Left lung (tissue), 4 donors: ENCODE measurements at regions not wholly inside any gene's neighbourhood (a gene's known extent, or its start where the extent isn't known, plus 50 kb on each side); places are given as distances from the start of the nearest gene placed in this dataset.

Source experiments
- ATAC-seq: fragments of 200-7000 bp; cut with Tn5 transposase; one replicate; pipeline ENCODE4 v1.9.1; 2020; ENCODE audit warnings: moderate library complexity
- DNase-seq, 4 donors: peaks; one replicate each; pipeline ENCODE4 v3.0.0-alpha.2; 2013 to 2020
- H3K27ac ChIP-seq, 2 donors: fragments of 200-600 bp; sonication (generic) in 1 of 2; one replicate each; pipeline versions ENCODE4 v1.5.0 to v1.8.0; 2020 to 2021
- H3K27me3 ChIP-seq, 2 donors: fragments of 200-600 bp; sonication (generic) in 1 of 2; one replicate each; pipeline versions ENCODE4 v1.5.0 to v1.8.0; 2020 to 2021
- H3K36me3 ChIP-seq, 2 donors: fragments of 200-600 bp; sonication (generic) in 1 of 2; one replicate each; pipeline versions ENCODE4 v1.5.0 to v1.8.0; 2020 to 2021
- H3K4me1 ChIP-seq, 2 donors: fragments of 200-600 bp; one replicate each; pipeline ENCODE4 v1.8.0; 2021
- H3K4me3 ChIP-seq, 2 donors: fragments of 200-600 bp; sonication (generic) in 1 of 2; one replicate each; pipeline versions ENCODE4 v1.5.0 to v1.8.0; 2020 to 2021; ENCODE audit warnings: mild to moderate bottlenecking in 1 of 2
- H3K9me3 ChIP-seq, 2 donors: fragments of 200-600 bp; sonication (generic) in 1 of 2; one replicate each; pipeline versions ENCODE4 v1.5.0 to v1.8.0; 2020 to 2021
- intact Hi-C, 2 donors: fragments of 100-400 bp; cut with DNase I; formaldehyde crosslinking; loops; one replicate each; pipeline versions ENCODE4 v1.11.2 to v1.14.2; 2022
- TF ChIP-seq, protein P1 (sequence below), 2 donors: fragments of 200-600 bp; sonication (generic) in 1 of 2; IDR thresholded peaks; one replicate each; pipeline versions ENCODE4 v1.5.0 to v1.8.0; 2021; ENCODE audit warnings: antibody characterized with exemption in 2 of 2
- donor health status: DM: no; HTN: yes; CAD: no.
- donor health status: DM: no; HTN: no; CAD: no.

DNA sequence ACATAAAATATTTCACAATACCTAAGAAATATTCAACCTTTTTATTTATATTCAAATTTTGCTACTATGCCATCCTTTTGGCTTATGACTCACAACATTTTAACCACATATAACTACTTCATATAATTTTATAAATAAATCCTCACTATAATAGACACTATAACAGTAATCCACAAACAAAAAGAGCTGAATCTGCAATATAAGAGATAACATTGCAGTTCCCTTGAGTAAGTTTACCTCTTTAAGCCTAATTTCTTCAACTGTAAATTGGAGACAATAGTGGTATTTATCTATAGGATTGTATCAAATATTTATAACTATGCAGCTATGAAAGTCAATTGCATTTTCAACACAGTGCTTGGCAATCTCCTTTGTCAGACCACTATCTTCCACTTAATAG is 1084.5 kb downstream of the NR2F1-AS1 start:
- Histone ChIP-seq H3K36me3 (no peaks in the 10 kb centered on the region), H3K9me3 (no peaks in the 10 kb centered on the region), H3K4me3 (no peak overlapping the region), H3K27ac (no peak overlapping the region), H3K27me3 (no peaks in the 10 kb centered on the region), H3K4me1 (no peaks in the 10 kb centered on the region)
- ATAC-seq (no peak), DNase-seq (no peak)
- TF ChIP-seq, protein P1, sequence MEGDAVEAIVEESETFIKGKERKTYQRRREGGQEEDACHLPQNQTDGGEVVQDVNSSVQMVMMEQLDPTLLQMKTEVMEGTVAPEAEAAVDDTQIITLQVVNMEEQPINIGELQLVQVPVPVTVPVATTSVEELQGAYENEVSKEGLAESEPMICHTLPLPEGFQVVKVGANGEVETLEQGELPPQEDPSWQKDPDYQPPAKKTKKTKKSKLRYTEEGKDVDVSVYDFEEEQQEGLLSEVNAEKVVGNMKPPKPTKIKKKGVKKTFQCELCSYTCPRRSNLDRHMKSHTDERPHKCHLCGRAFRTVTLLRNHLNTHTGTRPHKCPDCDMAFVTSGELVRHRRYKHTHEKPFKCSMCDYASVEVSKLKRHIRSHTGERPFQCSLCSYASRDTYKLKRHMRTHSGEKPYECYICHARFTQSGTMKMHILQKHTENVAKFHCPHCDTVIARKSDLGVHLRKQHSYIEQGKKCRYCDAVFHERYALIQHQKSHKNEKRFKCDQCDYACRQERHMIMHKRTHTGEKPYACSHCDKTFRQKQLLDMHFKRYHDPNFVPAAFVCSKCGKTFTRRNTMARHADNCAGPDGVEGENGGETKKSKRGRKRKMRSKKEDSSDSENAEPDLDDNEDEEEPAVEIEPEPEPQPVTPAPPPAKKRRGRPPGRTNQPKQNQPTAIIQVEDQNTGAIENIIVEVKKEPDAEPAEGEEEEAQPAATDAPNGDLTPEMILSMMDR (IDR thresholded peaks at IDR 0.05): no peak
- intact Hi-C loops: no loop called here

DNA sequence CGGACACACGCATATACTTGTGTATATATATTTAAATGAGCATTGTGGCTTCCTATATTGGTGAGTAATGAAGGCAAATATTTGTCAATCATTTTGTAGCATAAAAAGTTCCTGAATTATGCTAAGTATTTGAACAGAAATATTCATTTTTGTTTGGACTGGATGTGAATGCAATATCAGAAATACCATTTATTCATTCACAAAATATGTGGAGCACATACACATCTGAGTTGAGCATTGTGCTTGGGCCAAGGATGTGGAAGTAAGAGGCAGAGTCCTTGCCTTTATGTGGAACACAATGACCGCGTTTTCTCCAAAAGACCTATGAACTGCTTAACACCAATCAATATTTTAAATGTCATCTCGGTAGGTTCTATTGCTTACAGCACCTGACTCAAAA is 1086.5 kb downstream of the NR2F1-AS1 start:
- TF ChIP-seq, protein P1 (IDR thresholded peaks at IDR 0.05): no peak
- Histone ChIP-seq H3K4me3 (no peak overlapping the region), H3K36me3 (no peaks in the 10 kb centered on the region), H3K27me3 (no peaks in the 10 kb centered on the region), H3K9me3 (no peaks in the 10 kb centered on the region), H3K4me1 (no peaks in the 10 kb centered on the region), H3K27ac (no peak overlapping the region)
- ATAC-seq (no peak), DNase-seq (no peak)
- intact Hi-C loops: no loop called here

DNA sequence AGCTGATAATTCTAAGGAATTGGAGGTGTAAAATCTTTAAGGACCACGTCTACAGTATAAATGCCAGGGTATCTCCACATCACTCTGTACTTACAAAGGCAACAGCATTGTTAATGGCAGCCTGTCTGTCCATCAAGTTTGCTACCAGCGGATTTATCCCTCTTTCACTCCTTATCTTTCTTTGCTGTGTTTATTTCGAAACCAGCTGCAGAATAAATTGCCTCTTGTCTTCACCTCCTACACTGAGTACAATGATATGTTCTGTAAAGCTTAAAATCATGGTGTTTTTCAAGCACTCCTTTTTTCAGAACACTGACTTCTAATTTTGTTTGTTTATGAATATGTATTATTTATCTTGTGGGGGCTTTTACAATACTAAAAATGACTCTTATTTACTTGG is 1088.1 kb downstream of the NR2F1-AS1 start:
- no peak for DNase-seq
- ATAC-seq: no peak
- Histone ChIP-seq H3K4me1 (no peaks in the 10 kb centered on the region), H3K4me3 (no peak overlapping the region), H3K27me3 (no peaks in the 10 kb centered on the region), H3K36me3 (no peaks in the 10 kb centered on the region), H3K9me3 (no peaks in the 10 kb centered on the region), H3K27ac (no peak overlapping the region)
- intact Hi-C loops: no loop called here
- TF ChIP-seq, protein P1 (IDR thresholded peaks at IDR 0.05): no peak

DNA sequence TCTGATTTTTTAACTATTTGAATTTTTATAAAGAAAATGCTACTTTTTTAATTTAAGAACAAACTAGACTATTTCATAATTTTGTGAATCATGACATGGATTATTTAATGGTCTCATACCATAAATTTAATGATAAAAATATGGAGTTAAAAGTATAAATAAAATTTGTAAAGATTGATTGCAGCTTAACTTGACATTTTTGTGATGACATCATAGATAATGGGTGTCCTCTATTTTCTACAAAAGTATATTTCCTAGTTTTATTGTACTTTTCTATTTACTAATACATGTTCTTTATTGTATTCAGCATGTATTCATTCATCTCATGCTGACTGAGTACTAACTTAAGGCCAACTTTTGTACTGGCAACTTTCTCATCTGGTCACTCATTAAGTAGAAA is 1096.5 kb downstream of the NR2F1-AS1 start:
- TF ChIP-seq, protein P1 (IDR thresholded peaks at IDR 0.05): no peak
- ATAC-seq (no peak), DNase-seq (no peak)
- Histone ChIP-seq H3K27me3 (no peaks in the 10 kb centered on the region), H3K36me3 (no peaks in the 10 kb centered on the region), H3K4me1 (no peaks in the 10 kb centered on the region), H3K27ac (no peak overlapping the region), H3K4me3 (no peak overlapping the region), H3K9me3 (no peaks in the 10 kb centered on the region)
- intact Hi-C loops: no loop called here

DNA sequence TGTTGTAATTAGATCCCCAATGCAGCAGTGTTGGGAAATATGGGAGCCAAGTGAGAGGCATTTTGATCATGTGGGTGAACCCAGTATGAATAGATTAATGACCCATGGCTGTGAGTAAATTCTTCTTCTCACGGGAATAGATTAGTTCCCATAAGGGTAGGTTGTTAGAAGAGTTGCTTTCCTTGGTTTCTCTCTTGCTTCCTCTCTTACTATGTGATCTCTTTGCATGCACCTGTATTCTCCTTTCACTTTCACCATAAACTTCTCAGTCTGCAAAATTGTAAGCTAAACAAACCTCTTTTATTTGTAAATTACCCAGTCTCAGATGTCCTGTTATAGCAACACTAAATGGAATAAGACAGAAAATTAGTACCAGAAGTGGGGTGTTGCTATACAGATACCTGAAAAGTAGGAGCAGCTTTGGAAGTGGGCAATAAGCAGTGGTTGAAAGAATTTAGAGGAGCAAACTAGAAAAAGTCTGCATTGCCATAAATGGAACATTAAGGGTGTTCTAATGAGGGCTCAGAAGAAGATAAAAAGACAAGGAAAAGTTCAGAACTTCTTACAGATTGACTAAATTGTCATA is 1090.0 kb upstream of the ARRDC3 start:
- DNase-seq (no peak), ATAC-seq (no peak)
- TF ChIP-seq, protein P1 (IDR thresholded peaks at IDR 0.05): no peak
- Histone ChIP-seq H3K4me1 (no peaks in the 10 kb centered on the region), H3K9me3 (peaks cover 0 to 23% of the 10 kb centered on the region in 2 donors), H3K4me3 (no peak overlapping the region), H3K36me3 (no peaks in the 10 kb centered on the region), H3K27me3 (no peaks in the 10 kb centered on the region), H3K27ac (no peak overlapping the region)
- intact Hi-C loops: no loop called here
